SK-N-SH (cell line): ENCODE measurements at regions not wholly inside any gene's neighbourhood (a gene's known extent, or its start where the extent isn't known, plus 50 kb on each side); places are given as distances from the start of the nearest gene placed in this dataset.

ENCODE experiments used
- CTCF ChIA-PET: fragments of 300-600, 350-600 bp; formaldehyde crosslinking; extraction: SDS; loops from one replicate; lab custom pipeline; 2021; lab: Yijun Ruan, JAX
- POLR2A ChIA-PET: fragments of 350-600 bp; sonication (Branson Sonifier 250); formaldehyde crosslinking; extraction: SDS; loops from one replicate; lab custom pipeline; 2020; ENCODE audit warnings: antibody characterized with exemption, inconsistent platforms; lab: Yijun Ruan, JAX
- DNase-seq: peaks from one replicate; pipeline ENCODE4 v3.0.0; 2012
- H2AFZ ChIP-seq: fragments of 200-600 bp; sonication (generic); 2 replicates; pipeline ENCODE4 v1.8.1; 2016; ENCODE audit warnings: antibody characterized with exemption, mild to moderate bottlenecking, low read depth
- H3F3A ChIP-seq: fragments of 200-600 bp; sonication (generic); replicated peaks from 2 replicates; pipeline ENCODE3; 2016; ENCODE audit warnings: antibody characterized with exemption, mild to moderate bottlenecking; ENCODE audit not compliant: insufficient read depth
- H3K27ac ChIP-seq, 2 experiments: fragments of 200-500 bp in 1 of 2; fragments of 200-600 bp in 1 of 2; sonication (Bioruptor generic) in 1 of 2; sonication (generic), shearing (Covaris generic) in 1 of 2; 2 replicates each; pipeline versions ENCODE4 v1.5.1 to v1.6.1; 2014 to 2016; ENCODE audit warnings: low read depth in 2 of 2, inconsistent platforms in 1 of 2, low read length in 1 of 2, mild to moderate bottlenecking in 1 of 2, mixed read lengths in 1 of 2
- H3K27me3 ChIP-seq: fragments of 200-600 bp; sonication (generic), shearing (Covaris generic); 2 replicates; pipeline ENCODE4 v1.6.1; 2016; ENCODE audit warnings: mixed run types; ENCODE audit not compliant: insufficient read depth
- H3K36me3 ChIP-seq, 2 experiments: fragments of 200-500 bp in 1 of 2; fragments of 200-600 bp in 1 of 2; sonication (Bioruptor generic) in 1 of 2; sonication (generic) in 1 of 2; replicated peaks in 1 of 2; 2 replicates each; pipeline versions ENCODE3 to v1.5.1; 2014 to 2016; ENCODE audit warnings: low read length in 1 of 2, mild to moderate bottlenecking in 1 of 2; ENCODE audit not compliant: insufficient read depth in 2 of 2, control insufficient read depth in 1 of 2
- H3K4me1 ChIP-seq, 2 experiments: fragments of 200-500 bp in 1 of 2; fragments of 200-600 bp in 1 of 2; sonication (Bioruptor generic) in 1 of 2; sonication (generic), shearing (Covaris generic) in 1 of 2; 2 replicates each; pipeline versions ENCODE4 v1.5.1 to v1.6.1; 2014 to 2016; ENCODE audit warnings: low read depth in 1 of 2, low read length in 1 of 2, mixed run types in 1 of 2; ENCODE audit not compliant: insufficient read depth in 2 of 2, control insufficient read depth in 1 of 2
- H3K4me2 ChIP-seq: fragments of 200-600 bp; sonication (generic), shearing (Covaris generic); 2 replicates; pipeline ENCODE4 v1.6.1; 2017; ENCODE audit warnings: mixed run types
- H3K4me3 ChIP-seq, 2 experiments: fragments of 200-500 bp in 1 of 2; fragments of 200-600 bp in 1 of 2; sonication (Bioruptor generic) in 1 of 2; sonication (generic), shearing (Covaris generic) in 1 of 2; 2 replicates each; pipeline versions ENCODE4 v1.5.1 to v1.8.1; 2014 to 2016; ENCODE audit warnings: low read depth in 2 of 2, inconsistent platforms in 1 of 2, low read length in 1 of 2, mild to moderate bottlenecking in 1 of 2, mixed read lengths in 1 of 2, moderate library complexity in 1 of 2
- H3K79me2 ChIP-seq: fragments of 200-600 bp; sonication (generic); 2 replicates; pipeline ENCODE4 v1.8.1; 2017; ENCODE audit warnings: mild to moderate bottlenecking; ENCODE audit not compliant: insufficient read depth
- H3K9ac ChIP-seq: fragments of 200-600 bp; sonication (generic); 2 replicates; pipeline ENCODE4 v1.6.1; 2017; ENCODE audit warnings: mixed run types
- H3K9me2 ChIP-seq: fragments of 200-600 bp; sonication (generic); 2 replicates; pipeline ENCODE4 v1.6.1; 2017; ENCODE audit warnings: mixed run types
- H3K9me3 ChIP-seq: fragments of 200-600 bp; sonication (generic); 2 replicates; pipeline ENCODE4 v1.6.1; 2017; ENCODE audit warnings: mixed run types, mild to moderate bottlenecking, moderate library complexity
- H4K20me1 ChIP-seq: fragments of 200-600 bp; sonication (generic); 2 replicates; pipeline ENCODE4 v1.6.1; 2017; ENCODE audit warnings: mild to moderate bottlenecking, mixed run types; ENCODE audit not compliant: insufficient read depth
- CHD2 ChIP-seq: fragments of 150-350 bp; IDR thresholded peaks from 2 replicates; pipeline ENCODE4 v1.6.1; 2018; ENCODE audit warnings: low read length; ENCODE audit not compliant: partially characterized antibody
- CTCF ChIP-seq: fragments of 200-600 bp; sonication (generic); IDR thresholded peaks from 2 replicates; pipeline ENCODE4 v1.6.1; 2017; ENCODE audit warnings: antibody characterized with exemption, mild to moderate bottlenecking, moderate library complexity
- GABPA ChIP-seq: IDR thresholded peaks from 2 replicates; pipeline ENCODE4 v1.4.0; 2012; ENCODE audit warnings: low read depth, mild to moderate bottlenecking
- JUND ChIP-seq: IDR thresholded peaks from 2 replicates; pipeline ENCODE4 v1.4.0; 2012
- MAX ChIP-seq: IDR thresholded peaks from 2 replicates; pipeline ENCODE4 v1.4.0; 2012; ENCODE audit warnings: low read depth
- MEF2A ChIP-seq: IDR thresholded peaks from 2 replicates; pipeline ENCODE4 v1.4.0; 2012; ENCODE audit warnings: low read depth, borderline replicate concordance
- NFIC ChIP-seq: IDR thresholded peaks from 2 replicates; pipeline ENCODE4 v1.4.0; 2012; ENCODE audit warnings: borderline replicate concordance
- RAD21 ChIP-seq: IDR thresholded peaks from 2 replicates; pipeline ENCODE4 v1.6.1; 2012; ENCODE audit warnings: mild to moderate bottlenecking, low read length
- RCOR1 ChIP-seq: fragments of 150-350 bp; IDR thresholded peaks from 2 replicates; pipeline ENCODE4 v1.6.1; 2017; ENCODE audit warnings: antibody characterized with exemption, low read length
- REST ChIP-seq: IDR thresholded peaks from 2 replicates; pipeline ENCODE4 v1.6.1; 2012; ENCODE audit warnings: mild to moderate bottlenecking, low read depth, low read length, moderate library complexity
- RFX5 ChIP-seq: IDR thresholded peaks from 2 replicates; pipeline ENCODE4 v1.6.1; 2012; ENCODE audit warnings: mild to moderate bottlenecking, improper control_type of control experiment, low read length
- RXRA ChIP-seq: IDR thresholded peaks from 2 replicates; pipeline ENCODE4 v1.4.0; 2012; ENCODE audit warnings: low read depth, mild to moderate bottlenecking, borderline replicate concordance
- SMC3 ChIP-seq: IDR thresholded peaks from 2 replicates; pipeline ENCODE4 v1.6.1; 2012; ENCODE audit warnings: low read depth, low read length, improper control_type of control experiment
- TCF12 ChIP-seq: IDR thresholded peaks from 2 replicates; pipeline ENCODE4 v1.4.0; 2012
- USF1 ChIP-seq: IDR thresholded peaks from 2 replicates; pipeline ENCODE4 v1.4.0; 2012; ENCODE audit warnings: low read depth, borderline replicate concordance
- YY1 ChIP-seq: IDR thresholded peaks from 2 replicates; pipeline ENCODE4 v1.4.0; 2012; ENCODE audit warnings: low read depth, mild to moderate bottlenecking
- ZBTB33 ChIP-seq: IDR thresholded peaks from 2 replicates; pipeline ENCODE4 v1.4.0; 2012; ENCODE audit warnings: low read depth, borderline replicate concordance
- WGBS: methylation state at CpG from one replicate; pipeline ENCODE4 v1.1.6; 2017; ENCODE audit warnings: low lambda C conversion rate; 5-methylcytosine and 5-hydroxymethylcytosine counted together
- TF ChIP-seq, protein P1 (sequence below): fragments of 150-350 bp; IDR thresholded peaks from 2 replicates; pipeline ENCODE4 v1.6.1; 2016; ENCODE audit warnings: mild to moderate bottlenecking, low read depth, low read length

- no peaks in the 10 kb centered on the region for H3K36me3 ChIP-seq
- no peaks in the 10 kb centered on the region for H3K9me2 ChIP-seq
- ChIA-PET POLR2A (no interaction called here), CTCF (no interaction called here)
- H3K27me3 ChIP-seq, result no peaks in the 10 kb centered on the region
- DNase-seq, result no peak
- H3K4me3 ChIP-seq, result no peak overlapping the region; a peak in 1 of 4 replicates
- TF ChIP-seq NFIC (no peak), TCF12 (no peak), MAX (no peak), RXRA (no peak), SMC3 (no peak), RFX5 (no peak), USF1 (no peak)
- H3K9me3 ChIP-seq, result no peaks in the 10 kb centered on the region
- H2AFZ ChIP-seq, result no peak overlapping the region
- H3K27ac ChIP-seq, result no peak overlapping the region
- 4% methylated on average over 4 of the region's 4 CpGs for WGBS
- no peaks in the 10 kb centered on the region for H4K20me1 ChIP-seq
- no peaks in the 10 kb centered on the region for H3K4me1 ChIP-seq
- H3K9ac ChIP-seq, result no peak overlapping the region
- no peaks in the 10 kb centered on the region for H3K79me2 ChIP-seq
- H3F3A ChIP-seq, result no peaks in the 10 kb centered on the region
- no peak overlapping the region for H3K4me2 ChIP-seq
Measured at GRCh38 chr2:103506812-103507211, 745.0 kb downstream of the TMEM182 start.

GRCh38 chr2:103512442-103512841, 750.6 kb downstream of the TMEM182 start:
- Histone ChIP-seq H3F3A (no peaks in the 10 kb centered on the region), H3K9me3 (no peaks in the 10 kb centered on the region), H3K9me2 (no peaks in the 10 kb centered on the region), H4K20me1 (no peaks in the 10 kb centered on the region), H3K4me3 (no peak overlapping the region), H3K9ac (no peak overlapping the region), H3K27ac (no peak overlapping the region), H3K27me3 (no peaks in the 10 kb centered on the region), H3K79me2 (no peaks in the 10 kb centered on the region), H2AFZ (no peak overlapping the region), H3K36me3 (no peaks in the 10 kb centered on the region), H3K4me1 (no peaks in the 10 kb centered on the region), H3K4me2 (no peak overlapping the region)
- POLR2A ChIA-PET, result no interaction called here
- no peak for DNase-seq
- no peak for TF ChIP-seq GABPA
- no peak for TF ChIP-seq NFIC
- no peak for TF ChIP-seq MEF2A
- TF ChIP-seq CHD2, result no peak
- no peak for TF ChIP-seq ZBTB33
- no peak for TF ChIP-seq RAD21
- TF ChIP-seq, protein P1, sequence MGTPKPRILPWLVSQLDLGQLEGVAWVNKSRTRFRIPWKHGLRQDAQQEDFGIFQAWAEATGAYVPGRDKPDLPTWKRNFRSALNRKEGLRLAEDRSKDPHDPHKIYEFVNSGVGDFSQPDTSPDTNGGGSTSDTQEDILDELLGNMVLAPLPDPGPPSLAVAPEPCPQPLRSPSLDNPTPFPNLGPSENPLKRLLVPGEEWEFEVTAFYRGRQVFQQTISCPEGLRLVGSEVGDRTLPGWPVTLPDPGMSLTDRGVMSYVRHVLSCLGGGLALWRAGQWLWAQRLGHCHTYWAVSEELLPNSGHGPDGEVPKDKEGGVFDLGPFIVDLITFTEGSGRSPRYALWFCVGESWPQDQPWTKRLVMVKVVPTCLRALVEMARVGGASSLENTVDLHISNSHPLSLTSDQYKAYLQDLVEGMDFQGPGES, result no peak
- TF ChIP-seq YY1, result no peak
- TF ChIP-seq SMC3, result no peak
- TF ChIP-seq JUND, result no peak
- no peak for TF ChIP-seq REST
- no peak for TF ChIP-seq USF1
- TF ChIP-seq RCOR1, result no peak
- no peak for TF ChIP-seq CTCF
- CTCF ChIA-PET, result no interaction called here
